Ureter (tissue), 1 donor: ENCODE measurements at regions not wholly inside any gene's neighbourhood (a gene's known extent, or its start where the extent isn't known, plus 50 kb on each side); places are given as distances from the start of the nearest gene placed in this dataset.
"Not testable (repeated sequence)": the region's sequence is repeated elsewhere in the genome, so short reads cannot be mapped to it uniquely, and the experiment has no call there.

Experiments
- DNase-seq: peaks from one replicate; pipeline ENCODE4 v3.0.0-alpha.2; 2020; ENCODE audit warnings: low spot score
- donor health status: DM: yes; HTN: yes; CAD: no.

DNA sequence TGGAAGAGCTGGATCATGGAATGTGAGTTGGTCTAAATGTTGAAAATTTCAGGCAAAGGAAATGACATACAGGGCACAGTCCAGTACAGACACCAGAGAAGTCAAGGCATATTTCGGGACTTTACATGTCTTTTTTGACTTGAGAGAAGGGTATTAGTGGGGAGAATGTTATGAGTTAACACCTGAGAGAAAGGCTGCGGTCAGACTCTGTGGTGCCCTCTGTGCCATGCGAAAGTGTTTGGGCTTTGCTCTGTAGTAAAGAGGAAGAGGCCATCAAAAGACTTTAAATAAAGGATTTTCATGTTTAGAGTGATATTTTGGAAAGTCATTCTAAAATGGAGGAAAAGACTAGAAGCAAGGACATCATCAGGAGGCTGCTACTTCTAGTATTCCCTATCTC, 607.4 kb downstream of the CCSER2 start:
- no peak for DNase-seq

DNA sequence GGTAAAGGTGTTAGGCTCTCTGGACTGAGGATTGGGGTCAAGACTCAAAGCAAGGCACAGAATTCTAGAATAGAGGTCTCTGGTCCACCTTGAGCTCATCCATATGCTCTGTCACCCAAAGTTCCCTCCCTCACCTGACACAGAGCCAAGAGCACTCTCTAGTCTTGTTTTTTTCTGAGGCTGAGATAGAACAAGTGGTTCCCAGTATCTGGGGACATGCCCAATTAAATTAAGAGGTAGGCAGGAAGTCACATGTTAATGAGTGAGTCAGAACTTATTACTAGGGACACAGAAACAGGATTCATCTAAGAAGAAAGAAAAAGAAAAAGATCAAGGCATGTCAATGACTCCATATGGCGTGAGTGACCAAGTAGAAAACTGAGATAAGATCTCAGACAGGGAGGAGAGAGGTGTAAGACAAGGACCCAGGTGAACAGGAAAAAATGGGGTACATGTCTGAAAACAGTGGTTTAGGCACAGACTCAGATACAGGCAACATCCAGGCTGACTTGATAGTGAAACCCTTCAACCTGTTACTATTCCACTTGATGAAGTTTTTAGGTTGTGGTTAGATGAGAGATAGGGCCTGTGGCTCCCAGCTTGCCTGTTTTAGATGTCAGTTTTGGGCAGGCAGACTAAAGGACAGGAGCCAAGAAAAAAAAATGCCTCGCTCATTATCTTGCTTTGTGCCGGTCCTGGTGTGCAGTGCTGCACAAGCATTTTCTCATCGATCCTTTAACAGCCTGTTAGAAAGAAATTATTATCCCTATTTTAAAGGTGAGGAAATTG, 609.9 kb downstream of the CCSER2 start:
- no peak for DNase-seq

DNA sequence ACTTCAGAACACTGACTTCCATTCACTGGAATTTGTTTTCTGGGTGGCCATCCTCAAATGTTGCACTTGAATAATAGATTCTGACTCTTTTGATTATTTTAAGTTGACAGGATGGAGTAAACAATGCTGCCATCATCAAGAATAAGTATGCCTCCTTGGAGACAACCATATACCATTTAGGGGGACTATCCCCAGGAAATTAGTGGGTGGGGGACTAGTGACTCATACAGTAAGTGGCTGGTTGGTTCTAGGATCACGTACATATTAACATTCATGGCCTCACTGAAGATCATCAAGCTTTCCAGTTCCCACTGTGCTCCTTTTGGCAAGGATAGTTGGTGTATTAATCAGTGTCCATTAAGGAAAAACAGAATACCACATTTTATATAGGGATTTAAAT, 615.2 kb downstream of the CCSER2 start:
- DNase-seq = no peak

DNA sequence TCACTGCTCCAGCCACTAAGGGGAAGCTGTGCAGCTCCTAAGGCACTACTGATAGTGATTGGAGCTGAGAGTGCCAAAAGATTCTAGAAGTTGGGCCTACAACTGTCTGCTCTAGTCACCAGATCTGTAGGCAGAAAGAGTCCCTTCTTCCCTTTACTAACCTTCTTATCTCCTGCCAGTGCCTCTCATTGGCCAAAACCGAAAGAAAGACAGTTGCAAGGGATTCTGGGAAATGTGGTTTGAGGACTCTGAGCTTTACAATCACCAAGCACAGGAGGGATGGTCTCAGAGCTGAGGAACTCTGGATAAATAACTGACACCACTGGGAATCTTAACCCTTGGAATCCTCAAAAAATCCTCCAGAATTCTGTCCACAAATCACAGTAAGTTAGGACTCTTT, 615.8 kb downstream of the CCSER2 start:
- DNase-seq = no peak

- DNase-seq = no peak
Observed at GRCh38 chr10:84945791-84946190, 617.4 kb downstream of the CCSER2 start.

- DNase-seq = no peak
Observed at GRCh38 chr10:84946904-84947303, 618.5 kb downstream of the CCSER2 start.

DNA sequence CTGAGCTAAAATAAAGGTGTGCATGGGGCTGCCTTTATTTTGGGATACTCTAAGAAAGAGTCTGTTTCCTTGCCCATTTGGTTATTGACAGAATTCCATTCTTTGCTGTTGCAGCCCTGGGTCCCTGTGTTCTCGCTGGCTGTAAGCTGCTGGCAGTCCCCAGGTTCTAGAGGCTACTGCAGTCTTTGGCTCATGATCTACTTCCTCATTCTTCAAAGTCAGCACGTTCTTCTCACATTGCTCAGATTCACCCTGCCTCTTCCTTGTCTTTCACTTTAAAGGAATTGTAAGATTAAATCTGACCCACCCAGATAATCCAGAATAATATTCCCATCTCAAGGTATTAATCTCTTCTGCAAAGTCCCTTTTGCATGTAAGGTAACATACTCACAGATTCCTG, 620.3 kb downstream of the CCSER2 start:
- no peak for DNase-seq

- DNase-seq = no peak
Observed at GRCh38 chr10:84951616-84952015, 623.2 kb downstream of the CCSER2 start.

DNA sequence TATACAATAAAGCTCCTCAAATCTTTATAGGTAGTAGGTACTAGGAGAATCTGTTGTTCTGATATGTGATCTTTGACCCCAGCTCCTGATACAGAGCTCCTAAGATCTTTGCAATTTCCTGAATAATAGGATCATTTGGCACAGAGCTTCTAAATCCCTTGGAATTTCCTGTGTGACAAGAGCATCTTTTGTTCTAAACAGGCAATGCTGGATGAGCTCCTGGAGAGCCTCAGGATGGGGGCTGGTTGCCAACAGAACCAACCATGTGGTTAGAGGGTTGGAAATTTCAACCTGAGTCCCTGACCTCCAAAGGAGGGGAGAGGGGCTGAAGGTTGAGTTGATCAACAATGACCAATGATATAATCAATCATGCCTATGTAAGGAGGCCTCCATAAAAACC, 629.0 kb downstream of the CCSER2 start:
- DNase-seq = no peak

GRCh38 chr10:84965468-84965867, 637.1 kb downstream of the CCSER2 start:
- DNase-seq = no peak

DNA sequence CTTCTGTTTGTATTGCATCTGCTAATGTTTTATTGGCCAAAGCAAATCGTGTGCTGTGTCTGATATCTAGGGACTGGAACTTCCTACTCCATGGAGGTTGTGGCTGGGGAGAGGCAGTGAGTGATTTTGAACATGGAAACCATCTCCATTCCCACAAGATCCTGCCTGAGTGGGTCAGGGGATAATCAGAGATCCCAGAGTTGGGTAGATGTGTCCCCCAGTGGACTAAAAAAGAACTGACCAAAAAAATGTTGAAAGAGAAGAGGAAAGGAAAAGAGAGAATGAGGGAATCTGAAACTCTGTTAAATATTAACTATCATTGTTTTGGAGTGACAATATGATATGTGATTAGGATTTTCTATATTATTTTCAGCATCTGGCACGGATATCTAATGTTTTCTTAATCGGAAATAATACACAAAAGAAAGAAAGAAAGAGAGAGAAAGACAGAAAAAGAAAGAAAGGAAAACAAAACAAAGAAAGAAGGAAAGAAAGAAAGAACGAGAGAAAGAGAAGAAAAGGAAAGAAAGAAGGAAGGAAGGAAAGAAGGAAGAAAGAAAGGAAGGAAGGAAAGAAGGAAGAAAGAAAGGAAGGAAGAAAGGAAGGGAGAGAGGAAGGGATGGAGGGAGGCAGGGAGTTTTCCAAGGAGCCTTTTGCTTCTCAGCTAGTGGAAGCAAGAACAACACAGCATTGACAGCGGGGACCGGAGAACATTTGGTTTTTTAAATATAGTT, 638.5 kb downstream of the CCSER2 start:
- no peak for DNase-seq

DNA sequence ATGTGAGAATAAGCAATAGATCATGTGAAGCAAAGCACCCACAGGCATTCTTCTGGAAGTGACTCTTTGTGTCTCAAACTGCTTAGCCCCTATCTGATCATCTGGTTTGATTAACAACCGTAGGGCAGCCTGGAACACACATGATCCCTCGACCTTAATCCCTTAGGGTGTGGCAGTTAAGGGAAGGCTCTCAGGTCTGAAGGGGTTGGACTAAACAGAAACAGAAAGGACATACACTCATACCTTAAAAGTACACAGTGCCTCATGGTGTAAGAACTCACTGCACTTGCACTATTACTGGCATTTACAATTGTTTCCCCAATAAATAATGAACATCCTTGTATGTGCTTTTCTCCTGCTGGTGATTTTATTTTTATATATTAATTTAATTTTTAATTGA, 640.9 kb downstream of the CCSER2 start:
- DNase-seq = not testable (repeated sequence)

GRCh38 chr10:84987039-84987438, 658.6 kb downstream of the CCSER2 start:
- no peak for DNase-seq

DNA sequence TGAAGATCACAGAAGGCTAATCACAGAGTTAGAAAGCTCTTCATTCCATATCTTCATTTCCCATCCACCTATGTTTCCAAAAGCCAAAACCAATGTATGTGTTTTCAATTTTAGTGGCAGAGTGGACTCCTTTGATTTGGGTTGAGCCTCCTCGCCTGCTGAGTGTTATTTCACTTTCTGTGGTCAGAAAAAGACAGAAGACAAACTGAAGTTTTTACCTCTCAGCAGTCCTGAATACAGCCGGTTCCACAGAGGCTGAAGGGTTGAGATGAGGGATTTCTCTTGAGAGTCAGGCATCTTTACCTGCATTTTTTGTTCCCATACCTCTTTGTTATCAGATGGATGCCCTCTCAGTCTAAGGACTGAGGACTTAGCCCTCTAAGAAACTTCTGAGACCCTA, 659.6 kb downstream of the CCSER2 start:
- DNase-seq = no peak

- DNase-seq = no peak
Observed at GRCh38 chr10:84990713-84991112, 662.3 kb downstream of the CCSER2 start.

DNA sequence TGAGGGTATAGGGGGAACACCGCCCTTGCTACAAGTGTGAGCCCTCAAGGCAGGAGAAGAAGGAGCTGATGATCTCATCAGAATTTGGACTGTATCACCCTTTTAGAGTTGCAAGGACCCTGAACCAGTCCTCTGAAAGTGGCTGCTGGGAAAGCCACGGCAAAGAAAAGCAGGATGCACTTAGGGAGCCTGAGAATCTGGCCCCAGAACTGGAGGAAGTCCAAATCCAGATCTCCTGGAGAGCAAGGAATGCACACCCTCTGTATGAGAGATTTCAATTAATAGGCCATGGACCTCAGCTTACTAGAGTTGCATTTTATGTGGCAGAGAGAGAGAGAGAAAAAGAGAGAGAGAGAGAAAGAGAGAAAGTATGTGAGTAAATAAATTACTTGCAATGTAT, 662.9 kb downstream of the CCSER2 start:
- no peak for DNase-seq

DNA sequence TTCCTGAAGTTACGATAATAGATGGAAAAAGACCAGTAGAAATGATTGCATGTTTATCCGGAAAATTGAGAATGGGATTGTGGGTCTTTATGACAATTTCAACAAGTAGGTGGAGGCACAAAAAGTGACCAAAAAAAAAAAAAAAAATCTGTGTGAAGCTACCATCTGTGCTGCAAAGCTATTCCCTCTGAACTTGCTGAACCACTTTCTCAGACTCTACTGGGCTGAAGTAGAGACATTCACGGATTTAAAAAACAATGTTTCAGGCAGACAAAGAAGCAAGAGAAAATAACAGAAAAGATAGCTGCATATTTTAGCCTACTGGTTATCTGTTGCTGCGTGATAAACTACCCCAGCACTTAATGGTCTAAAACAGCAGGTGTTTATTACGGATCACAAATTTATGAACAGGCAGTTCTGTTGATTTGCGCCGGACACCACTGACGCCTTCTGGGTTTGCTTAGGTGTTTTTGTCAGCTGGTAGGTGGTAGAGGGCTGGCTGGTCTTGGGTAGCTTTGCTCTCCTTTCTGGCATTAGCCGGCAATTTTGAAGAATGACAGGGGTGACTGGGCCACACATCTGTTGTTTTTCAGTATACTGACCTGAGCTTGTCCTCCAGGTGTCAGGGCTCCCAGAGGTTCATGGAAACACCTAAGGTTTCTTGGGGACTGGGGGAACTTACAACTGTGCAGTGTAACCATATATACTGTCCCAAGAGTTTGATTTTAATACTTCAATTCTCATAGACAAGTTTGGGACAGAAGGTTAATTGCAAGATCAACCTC, 665.1 kb downstream of the CCSER2 start:
- DNase-seq = no peak

DNA sequence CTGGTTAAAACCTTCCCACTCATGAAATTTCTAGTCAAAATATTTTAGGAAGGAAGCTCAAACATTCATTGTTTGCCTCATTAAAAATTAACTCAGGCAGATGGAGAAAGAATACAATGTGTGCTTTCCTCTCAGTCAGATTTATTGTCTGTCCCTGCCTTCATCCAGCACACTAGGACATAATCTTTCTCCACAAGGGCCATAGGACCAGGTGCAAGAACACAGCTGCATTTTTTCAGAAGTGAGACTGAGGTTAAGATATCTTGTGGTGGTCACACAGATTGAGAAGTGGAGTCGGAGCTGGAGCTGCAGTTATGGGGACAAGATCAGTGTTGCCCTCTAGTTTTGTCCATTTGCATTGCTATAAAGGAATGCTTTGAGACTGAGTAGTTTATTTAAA, 666.3 kb downstream of the CCSER2 start:
- DNase-seq = no peak

DNA sequence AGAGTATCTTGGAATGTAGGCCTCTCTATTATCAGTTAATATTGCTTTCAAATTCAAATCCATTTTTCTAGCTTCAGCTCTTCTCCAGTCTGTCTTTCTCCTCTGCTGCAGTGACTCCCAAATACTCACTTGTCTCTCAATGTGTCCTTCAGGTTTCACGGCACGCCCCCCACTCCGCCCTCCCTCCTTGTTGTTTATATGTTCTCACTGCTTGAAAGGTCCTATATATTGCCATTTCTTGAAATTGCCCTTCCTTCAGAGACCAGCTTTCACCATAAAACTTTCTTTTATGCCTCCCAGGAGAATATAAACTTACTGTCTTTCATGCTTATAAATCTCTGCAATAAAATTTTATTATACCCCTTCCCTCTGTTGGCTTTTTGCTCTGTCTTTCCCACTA, 668.2 kb downstream of the CCSER2 start:
- no peak for DNase-seq

GRCh38 chr10:84997870-84998269, 669.5 kb downstream of the CCSER2 start:
- no peak for DNase-seq

DNA sequence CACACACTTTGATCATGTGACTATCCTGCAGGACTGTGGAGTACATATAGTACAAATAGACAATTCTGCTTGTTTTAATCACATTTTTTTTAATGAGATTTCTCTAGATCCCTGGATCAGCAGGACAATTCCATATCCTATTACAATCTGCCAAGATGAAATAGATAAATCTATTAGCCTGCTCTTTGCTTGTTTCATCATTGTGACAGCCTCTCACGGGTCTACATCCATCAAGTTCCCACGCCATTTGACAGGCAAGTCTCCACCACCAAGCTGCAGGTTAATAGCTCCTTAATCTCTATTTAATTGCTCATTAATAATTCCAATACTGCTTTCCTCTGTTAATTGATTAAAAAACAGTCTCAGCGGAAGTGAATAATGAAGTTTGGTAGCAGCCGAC, 671.5 kb downstream of the CCSER2 start:
- DNase-seq = no peak

- DNase-seq = no peak
Observed at GRCh38 chr10:85003083-85003482, 674.7 kb downstream of the CCSER2 start.
